GM18870 (cell line): ENCODE measurements at regions not wholly inside any gene's neighbourhood (a gene's known extent, or its start where the extent isn't known, plus 50 kb on each side); places are given as distances from the start of the nearest gene placed in this dataset.
"Not testable (repeated sequence)": the region's sequence is repeated elsewhere in the genome, so short reads cannot be mapped to it uniquely, and the experiment has no call there.

Source experiments
- ATAC-seq: cut with Tn5 transposase; IDR thresholded peaks from one replicate; pipeline ENCODE4 v1.9.1; 2021; ENCODE audit warnings: moderate library complexity; ENCODE audit not compliant: unreplicated experiment

- ATAC-seq, result no peak
Observed at GRCh38 chr4:38278255-38278654, 318.1 kb downstream of the PTTG2 start.

- no peak for ATAC-seq
Observed at GRCh38 chr4:38279077-38279476, 318.9 kb downstream of the PTTG2 start.

GRCh38 chr4:38279650-38280322 lies 319.6 kb downstream of the PTTG2 start:
- ATAC-seq, result no peak

- no peak for ATAC-seq
Observed at GRCh38 chr4:38280323-38280706, 320.1 kb downstream of the PTTG2 start.

GRCh38 chr4:38281371-38282071 lies 321.3 kb downstream of the PTTG2 start:
- no peak for ATAC-seq

- no peak for ATAC-seq
Observed at GRCh38 chr4:38283724-38284123, 323.5 kb downstream of the PTTG2 start.

- no peak for ATAC-seq
Observed at GRCh38 chr4:38284294-38285030, 324.3 kb downstream of the PTTG2 start.

GRCh38 chr4:38287101-38287851 lies 327.1 kb downstream of the PTTG2 start:
- ATAC-seq, result no peak

- ATAC-seq, result no peak
Observed at GRCh38 chr4:38289553-38289952, 329.4 kb downstream of the PTTG2 start.

GRCh38 chr4:38290366-38290765 lies 330.2 kb downstream of the PTTG2 start:
- no peak for ATAC-seq

- ATAC-seq, result no peak
Observed at GRCh38 chr4:38290914-38291313, 330.7 kb downstream of the PTTG2 start.

GRCh38 chr4:38292529-38292928 lies 332.3 kb downstream of the PTTG2 start:
- ATAC-seq, result no peak

GRCh38 chr4:38294238-38294637 lies 334.0 kb downstream of the PTTG2 start:
- ATAC-seq, result no peak

GRCh38 chr4:38297061-38297460 lies 336.9 kb downstream of the PTTG2 start:
- ATAC-seq, result no peak

GRCh38 chr4:38298868-38299713 lies 338.9 kb downstream of the PTTG2 start:
- ATAC-seq, result no peak

GRCh38 chr4:38302910-38303309 lies 342.7 kb downstream of the PTTG2 start:
- ATAC-seq, result no peak

GRCh38 chr4:38304460-38304859 lies 344.3 kb downstream of the PTTG2 start:
- ATAC-seq, result not testable (repeated sequence)

GRCh38 chr4:38306482-38307071 lies 346.4 kb downstream of the PTTG2 start:
- ATAC-seq, result peak; percentile 62

GRCh38 chr4:38308728-38309311 lies 348.6 kb downstream of the PTTG2 start:
- no peak for ATAC-seq

- no peak for ATAC-seq
Observed at GRCh38 chr4:38309471-38309870, 349.3 kb downstream of the PTTG2 start.
